A673 (cell line): ENCODE measurements at regions not wholly inside any gene's neighbourhood (a gene's known extent, or its start where the extent isn't known, plus 50 kb on each side); places are given as distances from the start of the nearest gene placed in this dataset.

Experiments used
- EZH2 ChIP-seq: fragments of 200-600 bp; sonication (generic); IDR thresholded peaks from 2 replicates; pipeline ENCODE4 v1.6.1; 2017; ENCODE audit warnings: borderline replicate concordance, low read depth, mild to moderate bottlenecking, mixed read lengths, antibody characterized with exemption, low read length; ENCODE audit not compliant: poor library complexity, severe bottlenecking
- TF ChIP-seq, protein P1 (sequence below): fragments of 300-800, 200-600 bp; sonication (generic); conservative IDR thresholded peaks from 2 replicates; pipeline ENCODE4 v1.5.1; 2017; ENCODE audit warnings: low read depth, mild to moderate bottlenecking, antibody characterized with exemption, low read length, moderate library complexity, mixed read lengths

DNA sequence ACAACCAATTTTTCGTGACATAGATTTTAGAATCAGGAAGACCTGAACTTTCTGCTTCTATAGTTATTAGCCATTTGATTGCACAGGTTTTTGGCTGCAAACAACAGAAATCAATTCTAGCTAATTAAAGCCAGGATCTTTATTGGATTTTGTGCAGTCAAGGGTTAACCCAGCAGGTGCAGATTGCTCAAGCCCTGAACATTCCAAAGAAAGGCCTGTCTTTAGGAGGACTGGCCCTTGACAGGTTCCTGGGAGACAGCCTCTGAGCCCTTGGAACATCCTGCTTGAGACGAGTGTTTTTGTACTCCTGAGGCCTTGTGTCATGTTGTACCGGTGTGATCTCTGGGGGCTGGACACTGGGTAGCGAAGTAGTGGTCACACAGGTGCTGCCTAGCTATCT, 174.6 kb downstream of the PTCSC3 start:
- no peak for TF ChIP-seq EZH2
- TF ChIP-seq, protein P1, sequence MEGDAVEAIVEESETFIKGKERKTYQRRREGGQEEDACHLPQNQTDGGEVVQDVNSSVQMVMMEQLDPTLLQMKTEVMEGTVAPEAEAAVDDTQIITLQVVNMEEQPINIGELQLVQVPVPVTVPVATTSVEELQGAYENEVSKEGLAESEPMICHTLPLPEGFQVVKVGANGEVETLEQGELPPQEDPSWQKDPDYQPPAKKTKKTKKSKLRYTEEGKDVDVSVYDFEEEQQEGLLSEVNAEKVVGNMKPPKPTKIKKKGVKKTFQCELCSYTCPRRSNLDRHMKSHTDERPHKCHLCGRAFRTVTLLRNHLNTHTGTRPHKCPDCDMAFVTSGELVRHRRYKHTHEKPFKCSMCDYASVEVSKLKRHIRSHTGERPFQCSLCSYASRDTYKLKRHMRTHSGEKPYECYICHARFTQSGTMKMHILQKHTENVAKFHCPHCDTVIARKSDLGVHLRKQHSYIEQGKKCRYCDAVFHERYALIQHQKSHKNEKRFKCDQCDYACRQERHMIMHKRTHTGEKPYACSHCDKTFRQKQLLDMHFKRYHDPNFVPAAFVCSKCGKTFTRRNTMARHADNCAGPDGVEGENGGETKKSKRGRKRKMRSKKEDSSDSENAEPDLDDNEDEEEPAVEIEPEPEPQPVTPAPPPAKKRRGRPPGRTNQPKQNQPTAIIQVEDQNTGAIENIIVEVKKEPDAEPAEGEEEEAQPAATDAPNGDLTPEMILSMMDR: no peak
